ENCODE measurements at regions not wholly inside any gene's neighbourhood (a gene's known extent, or its start where the extent isn't known, plus 50 kb on each side); places are given as distances from the start of the nearest gene placed in this dataset.

- TF ChIP-seq CTCF (IDR thresholded peaks at IDR 0.05) (no peak), POLR2A (IDR thresholded peaks at IDR 0.05) (no peak)
Measured at GRCh38 chr9:7507026-7507425, 292.6 kb downstream of the DMAC1 start.

All from heart left ventricle (tissue), 13 donors.